HG02763 (cell line): ENCODE measurements at regions not wholly inside any gene's neighbourhood (a gene's known extent, or its start where the extent isn't known, plus 50 kb on each side); places are given as distances from the start of the nearest gene placed in this dataset.
A peak's percentile ranks its signal among the peaks of the same experiment; 100 is the strongest.

Source experiments
- ATAC-seq: cut with Tn5 transposase; IDR thresholded peaks from one replicate; pipeline ENCODE4 v1.9.1; 2021; ENCODE audit warnings: mild to moderate bottlenecking, moderate library complexity; ENCODE audit not compliant: unreplicated experiment

- ATAC-seq: no peak
These were observed 519.3 kb upstream of the CADM2 start for GRCh38 chr3:84439476-84439875.

DNA sequence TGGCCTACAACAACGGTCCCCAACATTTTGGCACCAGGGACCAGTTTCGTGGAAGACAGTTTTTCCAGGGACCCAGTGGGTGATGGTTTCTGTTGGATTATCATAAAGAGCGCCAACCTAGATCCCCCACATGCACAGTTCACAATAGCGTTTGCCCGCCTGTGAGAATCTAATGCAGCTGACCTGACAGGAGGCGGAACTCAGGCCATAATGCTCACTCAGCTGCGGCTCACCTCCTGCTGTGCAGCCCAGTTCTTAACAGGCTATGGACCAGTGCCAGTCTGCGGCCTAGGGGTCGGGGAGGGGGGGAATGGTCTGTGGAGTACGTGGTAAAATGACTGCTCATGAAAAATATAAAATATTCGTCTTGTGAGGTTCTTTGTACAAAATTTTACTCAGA, 518.5 kb upstream of the CADM2 start:
- ATAC-seq: no peak

DNA sequence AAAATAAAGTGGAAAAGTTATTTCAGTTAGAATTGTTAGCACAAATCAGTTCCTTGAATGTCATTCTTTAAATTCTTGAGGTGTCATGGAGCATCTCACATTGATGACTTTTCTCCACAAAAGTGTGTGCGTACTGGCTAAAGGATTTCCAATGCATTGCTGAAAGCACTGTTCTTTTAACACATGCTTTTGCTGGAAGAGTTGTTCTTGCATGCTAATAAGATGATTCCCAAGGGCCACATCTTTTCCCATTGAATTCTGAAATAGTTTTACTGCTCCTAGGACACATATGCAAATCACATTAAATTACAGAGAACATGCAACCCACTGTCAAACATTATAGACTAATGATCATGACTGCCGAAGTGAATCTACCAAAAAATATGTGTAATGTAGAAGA, 516.3 kb upstream of the CADM2 start:
- ATAC-seq: no peak

GRCh38 chr3:84444726-84445521, 513.9 kb upstream of the CADM2 start:
- ATAC-seq: no peak

DNA sequence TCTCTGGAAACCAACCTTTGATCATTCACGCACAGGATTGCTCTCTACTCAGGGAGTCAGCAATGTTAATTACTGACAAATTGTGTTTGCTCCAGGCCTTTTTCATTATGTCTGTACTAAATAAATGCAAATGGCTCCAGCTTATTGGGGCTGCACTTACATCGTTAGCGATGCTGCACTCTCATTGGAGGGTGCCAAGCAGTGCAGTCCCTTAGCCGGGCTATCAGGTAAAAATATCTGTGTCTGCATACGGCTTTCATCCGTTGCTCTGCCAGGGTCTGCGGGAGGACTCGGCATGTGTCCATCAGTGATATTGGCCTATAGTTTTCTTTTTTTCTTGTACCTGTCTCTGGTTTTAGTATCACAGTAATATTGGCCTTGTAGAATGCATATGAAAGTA, 471.5 kb upstream of the CADM2 start:
- ATAC-seq: no peak

GRCh38 chr3:84504761-84505160, 454.0 kb upstream of the CADM2 start:
- no peak for ATAC-seq

DNA sequence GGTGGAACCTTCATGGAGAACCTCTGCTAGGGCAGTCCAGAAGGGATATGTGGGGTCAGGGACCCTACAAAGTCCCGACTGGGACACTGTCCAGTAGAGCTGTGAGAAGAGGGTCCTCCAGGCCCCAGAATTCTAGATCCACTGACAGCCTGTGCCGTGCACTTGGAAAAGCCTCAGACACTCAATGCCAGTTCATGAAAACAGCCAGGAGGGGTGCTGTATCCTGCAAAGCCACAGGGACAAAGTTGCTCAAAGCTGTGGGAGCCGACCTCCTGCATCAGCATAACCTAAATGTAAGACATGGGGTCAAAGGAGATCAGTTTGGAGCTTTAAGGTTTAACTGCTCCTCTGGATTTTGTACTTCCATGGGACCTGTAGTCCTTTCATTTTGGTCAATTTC, 448.8 kb upstream of the CADM2 start:
- ATAC-seq: no peak

DNA sequence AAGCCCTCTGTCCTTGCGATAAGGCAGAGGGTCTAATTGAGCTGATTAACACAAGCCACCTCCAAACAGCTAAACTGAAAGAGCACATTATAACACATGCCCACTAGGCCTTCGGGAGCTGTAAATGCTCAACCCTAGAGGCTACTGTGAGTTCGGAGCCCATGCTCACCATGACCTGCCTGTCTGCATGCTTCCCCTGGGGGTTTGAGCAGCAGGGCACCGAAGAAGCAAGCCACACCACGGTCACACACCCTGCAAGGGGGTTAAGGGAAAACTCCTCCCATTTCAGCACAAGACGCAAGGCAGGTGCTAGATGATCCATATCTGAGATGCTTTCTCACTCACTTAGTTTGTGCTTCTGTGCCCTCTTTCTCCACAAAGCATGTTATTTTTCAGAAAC, 435.9 kb upstream of the CADM2 start:
- no peak for ATAC-seq

GRCh38 chr3:84536916-84537315, 421.9 kb upstream of the CADM2 start:
- ATAC-seq: no peak

GRCh38 chr3:84538597-84538996, 420.2 kb upstream of the CADM2 start:
- no peak for ATAC-seq

GRCh38 chr3:84547207-84547606, 411.6 kb upstream of the CADM2 start:
- ATAC-seq: no peak

GRCh38 chr3:84547971-84548970, 410.5 kb upstream of the CADM2 start:
- ATAC-seq: peak; percentile 90

DNA sequence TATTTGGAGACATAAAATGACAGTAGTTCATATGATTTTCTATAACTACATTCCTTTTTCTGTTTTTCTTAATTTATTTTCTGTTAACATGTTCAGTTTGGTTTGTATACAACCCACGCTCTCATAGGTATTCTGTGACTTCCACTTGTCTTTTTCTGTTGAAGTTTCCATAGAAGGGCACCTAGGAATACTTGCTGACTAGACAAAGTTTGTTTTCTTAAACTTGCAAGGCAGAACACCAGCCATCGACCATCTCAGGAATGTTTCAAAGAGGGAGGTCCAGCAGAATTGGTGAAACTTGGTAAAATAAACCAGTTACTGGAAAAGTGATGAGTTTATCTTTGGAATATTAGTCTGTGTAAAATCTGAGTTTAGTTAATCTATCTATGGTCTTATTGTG, 403.2 kb upstream of the CADM2 start:
- no peak for ATAC-seq

DNA sequence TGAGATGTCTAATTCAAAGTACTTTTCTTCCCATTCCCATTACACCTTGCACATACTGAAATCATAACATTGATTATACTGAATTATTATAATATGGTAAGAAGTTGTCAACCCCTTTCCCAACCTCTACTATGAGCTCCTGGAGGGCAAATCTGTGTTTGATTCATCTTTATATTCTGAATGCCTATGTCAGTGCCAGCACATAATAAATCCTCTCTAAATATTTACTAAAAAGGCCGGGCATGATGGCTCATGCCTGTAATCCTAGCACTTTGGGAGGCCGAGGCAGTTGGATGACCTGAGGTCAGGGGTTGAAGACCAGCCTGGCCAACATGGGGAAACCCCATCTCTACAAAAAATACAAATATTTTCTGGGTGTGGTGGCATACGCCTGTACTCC, 392.5 kb upstream of the CADM2 start:
- ATAC-seq: no peak

DNA sequence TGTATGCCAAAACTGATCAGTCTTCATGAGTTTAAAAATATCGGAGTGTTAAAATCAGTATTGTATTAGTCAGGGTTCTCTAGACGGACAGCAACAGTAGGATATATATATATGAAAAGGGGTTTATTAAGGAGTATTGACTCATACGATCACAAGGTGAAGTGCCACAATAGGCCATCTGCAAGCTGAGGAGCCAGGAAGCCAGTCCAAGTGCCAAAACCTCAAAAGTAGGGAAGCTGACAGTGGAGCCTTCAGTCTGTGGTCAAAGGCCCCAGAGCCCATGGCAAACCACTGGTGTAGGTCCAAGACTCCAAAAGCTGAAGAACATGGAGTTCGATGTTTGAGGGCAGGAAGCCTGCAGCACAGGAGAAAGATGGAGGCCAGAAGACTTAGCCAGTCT, 391.0 kb upstream of the CADM2 start:
- no peak for ATAC-seq

GRCh38 chr3:84573962-84574361, 384.8 kb upstream of the CADM2 start:
- no peak for ATAC-seq

- ATAC-seq: no peak
These were observed 372.4 kb upstream of the CADM2 start for GRCh38 chr3:84586427-84586826.

- no peak for ATAC-seq
These were observed 358.0 kb upstream of the CADM2 start for GRCh38 chr3:84600703-84601225.

GRCh38 chr3:84601303-84601702, 357.5 kb upstream of the CADM2 start:
- no peak for ATAC-seq

- no peak for ATAC-seq
These were observed 337.0 kb upstream of the CADM2 start for GRCh38 chr3:84621823-84622222.

DNA sequence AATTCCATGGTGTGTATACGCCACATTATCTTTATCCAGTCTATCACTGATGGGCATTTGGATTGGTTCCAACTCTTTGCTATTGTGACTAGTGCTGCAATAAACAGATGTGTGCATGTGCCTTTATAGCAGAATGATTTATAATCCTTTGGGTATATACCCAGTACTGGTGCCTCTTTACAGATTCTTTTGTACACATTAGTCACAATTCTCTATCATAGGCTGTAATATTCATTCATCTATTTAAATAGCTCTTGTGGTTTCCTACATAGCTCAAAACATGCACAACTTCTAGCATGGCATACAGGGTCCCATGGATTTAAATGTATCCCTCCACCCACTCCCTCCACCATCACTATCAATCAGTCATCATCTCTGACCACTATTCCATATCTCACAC, 324.1 kb upstream of the CADM2 start:
- ATAC-seq: no peak

GRCh38 chr3:84637272-84637671, 321.5 kb upstream of the CADM2 start:
- ATAC-seq: no peak
